Vagina (tissue), 2 donors: ENCODE measurements at regions not wholly inside any gene's neighbourhood (a gene's known extent, or its start where the extent isn't known, plus 50 kb on each side); places are given as distances from the start of the nearest gene placed in this dataset.
"Not testable (repeated sequence)": the region's sequence is repeated elsewhere in the genome, so short reads cannot be mapped to it uniquely, and the experiment has no call there.

Experiments used
- DNase-seq, 2 donors: peaks; one replicate each; pipeline ENCODE4 v3.0.0-alpha.2; 2017; ENCODE audit errors: extremely low spot score in 2 of 2
- H3K27ac ChIP-seq: fragments of 200-600 bp; sonication (generic); one replicate; pipeline ENCODE4 v1.5.1; 2019
- H3K27me3 ChIP-seq: fragments of 200-600 bp; sonication (generic); one replicate; pipeline ENCODE4 v1.5.1; 2019
- H3K36me3 ChIP-seq, 2 donors: fragments of 200-600 bp; sonication (generic); one replicate each; pipeline ENCODE4 v1.5.1; 2017 to 2019
- H3K4me1 ChIP-seq: fragments of 200-600 bp; sonication (generic); one replicate; pipeline ENCODE4 v1.5.1; 2019
- H3K4me3 ChIP-seq, 2 donors: fragments of 200-600 bp; sonication (generic); 1 replicate in 1 of 2; 2 replicates in 1 of 2; pipeline ENCODE4 v1.5.1; 2016 to 2019
- H3K9me3 ChIP-seq: fragments of 200-600 bp; sonication (generic); one replicate; pipeline ENCODE4 v1.5.1; 2019
- POLR2A ChIP-seq, 2 donors: fragments of 450-650 bp; IDR thresholded peaks; one replicate each; pipeline ENCODE4 v1.6.1; 2017; ENCODE audit warnings: antibody characterized with exemption in 2 of 2, mild to moderate bottlenecking in 2 of 2, moderate library complexity in 2 of 2
- POLR2AphosphoS5 ChIP-seq, 2 donors: sonication (generic); formaldehyde crosslinking; IDR thresholded peaks; one replicate each; pipeline ENCODE4 v1.9.0; 2017; ENCODE audit warnings: antibody characterized with exemption in 2 of 2, mild to moderate bottlenecking in 2 of 2, low read depth in 1 of 2; ENCODE audit not compliant: insufficient read depth in 1 of 2
- intact Hi-C: fragments of 100-400 bp; cut with DNase I; formaldehyde crosslinking; loops from one replicate; pipeline ENCODE4 v1.15.1; 2023
- TF ChIP-seq, protein P1 (sequence below), 3 experiments: fragments of 450-650 bp in 2 of 3; fragments of 200-600 bp in 1 of 3; sonication (generic) in 1 of 3; IDR thresholded peaks; one replicate each; pipeline ENCODE4 v1.5.1; 2017 to 2019; ENCODE audit warnings: antibody characterized with exemption in 3 of 3, mild to moderate bottlenecking in 2 of 3, moderate library complexity in 2 of 3

DNA sequence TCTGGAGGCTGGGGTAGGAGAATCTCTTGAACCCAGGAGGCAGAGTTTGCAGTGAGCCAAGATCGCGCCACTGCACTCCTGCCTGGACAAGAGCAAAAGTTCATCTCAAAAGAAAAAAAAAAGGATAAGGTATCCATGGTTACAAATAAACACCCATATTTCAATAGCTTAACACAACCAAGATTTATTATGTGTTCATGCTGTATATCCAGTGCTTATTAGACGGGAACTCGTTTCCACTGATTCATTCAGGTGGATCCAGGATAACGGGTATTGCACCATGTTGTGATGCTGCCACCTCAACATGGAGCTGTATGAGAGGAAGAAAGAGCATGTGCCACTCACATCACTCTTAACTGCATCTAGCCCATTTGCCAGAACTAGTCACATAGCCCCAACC is 69.1 kb upstream of the HIVEP1 start:
- H3K36me3 ChIP-seq = no peaks in the 10 kb centered on the region
- no peak overlapping the region for H3K4me3 ChIP-seq
- H3K4me1 ChIP-seq = peaks cover 6% of the 10 kb centered on the region
- no peak for DNase-seq
- no peak for TF ChIP-seq POLR2A (IDR thresholded peaks at IDR 0.05)
- TF ChIP-seq, protein P1, sequence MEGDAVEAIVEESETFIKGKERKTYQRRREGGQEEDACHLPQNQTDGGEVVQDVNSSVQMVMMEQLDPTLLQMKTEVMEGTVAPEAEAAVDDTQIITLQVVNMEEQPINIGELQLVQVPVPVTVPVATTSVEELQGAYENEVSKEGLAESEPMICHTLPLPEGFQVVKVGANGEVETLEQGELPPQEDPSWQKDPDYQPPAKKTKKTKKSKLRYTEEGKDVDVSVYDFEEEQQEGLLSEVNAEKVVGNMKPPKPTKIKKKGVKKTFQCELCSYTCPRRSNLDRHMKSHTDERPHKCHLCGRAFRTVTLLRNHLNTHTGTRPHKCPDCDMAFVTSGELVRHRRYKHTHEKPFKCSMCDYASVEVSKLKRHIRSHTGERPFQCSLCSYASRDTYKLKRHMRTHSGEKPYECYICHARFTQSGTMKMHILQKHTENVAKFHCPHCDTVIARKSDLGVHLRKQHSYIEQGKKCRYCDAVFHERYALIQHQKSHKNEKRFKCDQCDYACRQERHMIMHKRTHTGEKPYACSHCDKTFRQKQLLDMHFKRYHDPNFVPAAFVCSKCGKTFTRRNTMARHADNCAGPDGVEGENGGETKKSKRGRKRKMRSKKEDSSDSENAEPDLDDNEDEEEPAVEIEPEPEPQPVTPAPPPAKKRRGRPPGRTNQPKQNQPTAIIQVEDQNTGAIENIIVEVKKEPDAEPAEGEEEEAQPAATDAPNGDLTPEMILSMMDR (IDR thresholded peaks at IDR 0.05) = no peak
- TF ChIP-seq POLR2AphosphoS5 (IDR thresholded peaks at IDR 0.05; ENCODE audit: insufficient read depth in 1 of 2, low read depth in 1 of 2) = no peak
- intact Hi-C loops = no loop called here
- H3K27me3 ChIP-seq = no peaks in the 10 kb centered on the region
- no peak overlapping the region for H3K27ac ChIP-seq
- no peaks in the 10 kb centered on the region for H3K9me3 ChIP-seq

DNA sequence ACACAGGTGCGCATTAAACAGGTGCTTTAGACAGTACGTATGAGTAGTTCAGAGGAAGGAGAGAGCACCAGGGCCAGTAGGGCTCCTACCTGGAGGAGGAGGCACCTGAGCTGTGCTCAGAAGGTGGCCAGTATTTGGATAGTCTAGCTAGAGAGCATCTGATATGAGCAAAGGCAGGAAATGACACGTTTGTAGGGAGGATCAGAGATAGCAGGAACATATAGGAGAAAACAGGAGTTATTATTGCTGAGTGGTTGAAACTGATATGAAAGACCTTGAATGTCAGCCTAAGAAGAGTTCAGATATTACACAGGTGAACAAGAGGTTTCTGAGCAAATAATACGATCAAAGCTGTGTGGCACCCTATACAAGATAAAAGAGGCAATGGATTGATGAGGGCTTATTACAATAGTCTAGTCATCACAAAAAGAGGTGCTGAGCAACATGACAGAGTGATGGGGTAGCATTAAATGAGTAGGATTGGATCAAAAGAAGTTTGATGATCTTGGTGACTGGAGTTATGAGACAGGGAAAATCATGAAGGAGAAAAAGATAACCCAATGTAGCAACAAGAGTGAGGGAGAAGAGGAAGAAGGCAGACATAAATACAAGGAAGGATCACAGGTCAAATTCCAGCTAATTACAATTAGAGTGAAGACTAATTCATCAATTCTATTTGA is 69.8 kb upstream of the HIVEP1 start:
- Histone ChIP-seq H3K4me3 (no peak overlapping the region), H3K9me3 (no peaks in the 10 kb centered on the region), H3K27ac (no peak overlapping the region), H3K27me3 (no peaks in the 10 kb centered on the region), H3K4me1 (peaks cover 8% of the 10 kb centered on the region), H3K36me3 (no peaks in the 10 kb centered on the region)
- TF ChIP-seq POLR2AphosphoS5 (IDR thresholded peaks at IDR 0.05; ENCODE audit: insufficient read depth in 1 of 2, low read depth in 1 of 2) (no peak), POLR2A (IDR thresholded peaks at IDR 0.05) (no peak)
- TF ChIP-seq, protein P1 (IDR thresholded peaks at IDR 0.05) = no peak
- intact Hi-C loops = no loop called here
- no peak for DNase-seq

DNA sequence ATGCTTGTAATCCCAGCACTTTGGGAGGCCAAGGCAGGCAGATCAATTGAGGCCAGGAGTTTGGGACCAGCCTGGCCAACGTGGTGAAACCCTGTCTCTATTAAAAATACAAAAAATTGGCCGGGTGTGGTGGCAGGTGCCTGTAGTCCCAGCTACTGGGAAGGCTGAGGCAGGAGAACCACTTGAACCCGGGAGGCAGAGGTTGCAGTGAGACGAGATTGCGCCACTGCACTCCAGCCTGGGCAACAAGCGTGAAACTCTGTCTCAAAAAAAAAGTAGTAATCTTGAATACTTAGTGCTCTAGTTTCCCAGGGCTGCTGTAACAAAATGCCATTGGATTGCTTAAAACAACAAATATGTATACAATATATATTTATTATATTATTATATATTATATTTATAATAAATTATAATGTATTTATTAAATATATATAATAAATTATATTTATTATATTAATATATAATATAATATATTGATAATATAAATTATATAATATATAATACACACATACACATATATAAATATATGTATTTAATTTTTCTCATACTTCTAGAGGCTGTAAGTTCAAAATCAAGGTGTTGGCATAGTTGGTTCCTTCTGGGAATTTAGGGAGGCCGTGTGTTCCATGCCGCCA is 71.5 kb upstream of the HIVEP1 start:
- DNase-seq, H3K27ac ChIP-seq, H3K27me3 ChIP-seq, intact Hi-C loops, H3K4me3 ChIP-seq, H3K9me3 ChIP-seq, H3K4me1 ChIP-seq, H3K36me3 ChIP-seq: not testable (repeated sequence)

GRCh38 chr6:11938285-11938890 is 73.7 kb upstream of the HIVEP1 start:
- Histone ChIP-seq H3K4me1 (peaks cover 8% of the 10 kb centered on the region), H3K27me3 (no peaks in the 10 kb centered on the region), H3K27ac (no peak overlapping the region), H3K9me3 (no peaks in the 10 kb centered on the region), H3K36me3 (no peaks in the 10 kb centered on the region), H3K4me3 (no peak overlapping the region)
- no peak for TF ChIP-seq POLR2A (IDR thresholded peaks at IDR 0.05)
- TF ChIP-seq, protein P1 (IDR thresholded peaks at IDR 0.05) = no peak
- no peak for TF ChIP-seq POLR2AphosphoS5 (IDR thresholded peaks at IDR 0.05; ENCODE audit: insufficient read depth in 1 of 2, low read depth in 1 of 2)
- intact Hi-C loops = no loop called here
- DNase-seq = no peak

GRCh38 chr6:11934638-11935037 is 77.5 kb upstream of the HIVEP1 start:
- peaks cover 8% of the 10 kb centered on the region for H3K4me1 ChIP-seq
- intact Hi-C loops = no loop called here

DNA sequence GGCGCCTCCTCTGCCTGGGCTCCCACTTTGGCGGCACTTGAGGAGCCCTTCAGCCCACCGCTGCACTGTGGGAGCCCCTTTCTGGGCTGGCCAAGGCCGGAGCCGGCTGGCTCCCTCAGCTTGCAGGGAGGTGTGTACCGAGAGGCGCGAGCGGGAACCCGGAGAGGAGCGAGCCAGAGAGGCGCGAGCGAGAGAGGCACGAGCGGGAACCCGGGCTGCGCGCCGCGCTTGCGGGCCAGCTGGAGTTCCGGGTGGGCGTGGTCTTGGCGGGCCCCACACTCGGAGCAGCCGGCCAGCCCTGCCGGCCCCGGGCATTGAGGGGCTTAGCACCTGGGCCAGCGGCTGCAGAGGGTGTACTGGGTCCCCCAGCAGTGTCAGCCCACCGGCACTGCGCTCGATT is 79.2 kb upstream of the HIVEP1 start:
- intact Hi-C loops, H3K9me3 ChIP-seq, DNase-seq, H3K4me1 ChIP-seq, H3K4me3 ChIP-seq, H3K27ac ChIP-seq, H3K36me3 ChIP-seq, H3K27me3 ChIP-seq: not testable (repeated sequence)

More at GRCh38 chr6:11934638-11935037, 77.5 kb upstream of the HIVEP1 start:
- Histone ChIP-seq H3K4me3 (no peak overlapping the region), H3K9me3 (no peaks in the 10 kb centered on the region), H3K27ac (no peak overlapping the region), H3K36me3 (no peaks in the 10 kb centered on the region), H3K27me3 (no peaks in the 10 kb centered on the region)
- no peak for DNase-seq
- TF ChIP-seq, protein P1 (IDR thresholded peaks at IDR 0.05) = no peak
- TF ChIP-seq POLR2A (IDR thresholded peaks at IDR 0.05) (no peak), POLR2AphosphoS5 (IDR thresholded peaks at IDR 0.05; ENCODE audit: insufficient read depth in 1 of 2, low read depth in 1 of 2) (no peak)
